ENCODE measurements at regions not wholly inside any gene's neighbourhood (a gene's known extent, or its start where the extent isn't known, plus 50 kb on each side); places are given as distances from the start of the nearest gene placed in this dataset.

- TF ChIP-seq, protein P1, sequence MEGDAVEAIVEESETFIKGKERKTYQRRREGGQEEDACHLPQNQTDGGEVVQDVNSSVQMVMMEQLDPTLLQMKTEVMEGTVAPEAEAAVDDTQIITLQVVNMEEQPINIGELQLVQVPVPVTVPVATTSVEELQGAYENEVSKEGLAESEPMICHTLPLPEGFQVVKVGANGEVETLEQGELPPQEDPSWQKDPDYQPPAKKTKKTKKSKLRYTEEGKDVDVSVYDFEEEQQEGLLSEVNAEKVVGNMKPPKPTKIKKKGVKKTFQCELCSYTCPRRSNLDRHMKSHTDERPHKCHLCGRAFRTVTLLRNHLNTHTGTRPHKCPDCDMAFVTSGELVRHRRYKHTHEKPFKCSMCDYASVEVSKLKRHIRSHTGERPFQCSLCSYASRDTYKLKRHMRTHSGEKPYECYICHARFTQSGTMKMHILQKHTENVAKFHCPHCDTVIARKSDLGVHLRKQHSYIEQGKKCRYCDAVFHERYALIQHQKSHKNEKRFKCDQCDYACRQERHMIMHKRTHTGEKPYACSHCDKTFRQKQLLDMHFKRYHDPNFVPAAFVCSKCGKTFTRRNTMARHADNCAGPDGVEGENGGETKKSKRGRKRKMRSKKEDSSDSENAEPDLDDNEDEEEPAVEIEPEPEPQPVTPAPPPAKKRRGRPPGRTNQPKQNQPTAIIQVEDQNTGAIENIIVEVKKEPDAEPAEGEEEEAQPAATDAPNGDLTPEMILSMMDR (IDR thresholded peaks at IDR 0.05; ENCODE audit: insufficient read depth, low read length, poor library complexity, severe bottlenecking), result no peak
- no peak for TF ChIP-seq EZH2phosphoT487 (conservative IDR thresholded peaks at IDR 0.05; ENCODE audit: low read length)
These were observed 201.6 kb downstream of the SLITRK5 start for GRCh38 chr13:87872813-87873212.
